ENCODE measurements at regions not wholly inside any gene's neighbourhood (a gene's known extent, or its start where the extent isn't known, plus 50 kb on each side); places are given as distances from the start of the nearest gene placed in this dataset.
"Not testable (repeated sequence)": the region's sequence is repeated elsewhere in the genome, so short reads cannot be mapped to it uniquely, and the experiment has no call there.

- DNase-seq (ENCODE audit: low read depth in 2 of 2, low spot score in 1 of 2): no peak
Observed at GRCh38 chr5:56430422-56430821, 197.3 kb upstream of the ANKRD55 start.

GRCh38 chr5:56429110-56429561, 196.0 kb upstream of the ANKRD55 start:
- DNase-seq (ENCODE audit: low read depth in 2 of 2, low spot score in 1 of 2): no peak

- DNase-seq (ENCODE audit: low read depth in 2 of 2, low spot score in 1 of 2): no peak
Observed at GRCh38 chr5:56426693-56427092, 193.6 kb upstream of the ANKRD55 start.

DNA sequence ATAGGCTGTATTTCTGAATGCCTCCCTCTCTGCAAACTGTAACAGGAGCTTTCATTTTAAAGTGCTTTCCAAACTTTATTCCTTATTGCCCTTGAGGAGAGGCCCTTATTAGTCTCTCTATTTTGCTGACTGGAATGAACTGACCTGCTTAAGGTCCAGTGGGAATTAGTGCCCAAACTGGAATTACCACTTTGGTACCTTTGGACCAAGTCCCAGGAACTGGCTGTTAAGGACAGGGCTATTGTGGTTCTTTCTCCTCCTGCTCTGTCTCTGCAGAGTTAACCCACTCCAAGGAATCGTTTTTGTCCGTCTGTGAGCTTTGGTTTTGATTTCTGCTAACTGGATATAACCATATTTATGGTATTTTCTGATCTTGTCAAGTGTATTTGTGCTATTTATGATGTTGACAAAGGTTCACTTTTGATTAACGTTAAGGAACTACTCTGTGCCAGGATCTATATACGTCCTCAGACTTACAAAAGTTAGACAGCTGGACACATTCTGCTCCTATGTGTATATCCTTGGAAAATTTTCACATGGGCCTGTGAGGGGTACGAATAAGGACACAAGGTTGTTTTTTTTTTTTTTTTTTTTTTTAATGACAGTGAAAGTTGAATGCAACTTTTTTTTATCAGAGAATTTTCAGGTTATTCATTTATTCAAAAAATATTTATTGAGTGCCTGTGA, 189.1 kb upstream of the ANKRD55 start:
- no peak for DNase-seq (ENCODE audit: low read depth in 2 of 2, low spot score in 1 of 2)

- no peak for DNase-seq (ENCODE audit: low read depth in 2 of 2, low spot score in 1 of 2)
Observed at GRCh38 chr5:56421246-56422075, 188.3 kb upstream of the ANKRD55 start.

- DNase-seq (ENCODE audit: low read depth in 2 of 2, low spot score in 1 of 2): no peak
Observed at GRCh38 chr5:56420323-56420722, 187.2 kb upstream of the ANKRD55 start.

GRCh38 chr5:56419667-56420066, 186.5 kb upstream of the ANKRD55 start:
- no peak for DNase-seq (ENCODE audit: low read depth in 2 of 2, low spot score in 1 of 2)

DNA sequence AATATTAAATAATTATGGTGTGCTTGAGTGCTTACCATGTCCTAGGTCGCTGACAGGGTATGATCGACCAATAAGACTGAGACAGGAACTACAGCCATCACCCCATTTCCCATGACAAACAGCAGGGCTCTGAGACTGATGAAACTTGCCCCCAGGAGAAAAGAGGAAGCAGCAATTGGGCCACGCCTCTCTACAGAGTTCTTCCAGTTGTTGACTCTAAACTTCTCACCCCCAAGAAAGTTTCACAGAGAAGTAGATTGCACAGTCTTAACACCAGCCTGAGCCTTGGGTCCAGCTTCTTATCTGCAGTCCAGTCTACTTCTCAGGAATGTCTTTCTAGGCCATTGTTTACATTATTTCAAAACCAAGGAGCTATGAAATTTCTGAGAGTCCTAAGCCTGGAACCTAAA, 182.2 kb upstream of the ANKRD55 start:
- no peak for DNase-seq (ENCODE audit: low read depth in 2 of 2, low spot score in 1 of 2)

GRCh38 chr5:56414066-56414465, 180.9 kb upstream of the ANKRD55 start:
- no peak for DNase-seq (ENCODE audit: low read depth in 2 of 2, low spot score in 1 of 2)

DNA sequence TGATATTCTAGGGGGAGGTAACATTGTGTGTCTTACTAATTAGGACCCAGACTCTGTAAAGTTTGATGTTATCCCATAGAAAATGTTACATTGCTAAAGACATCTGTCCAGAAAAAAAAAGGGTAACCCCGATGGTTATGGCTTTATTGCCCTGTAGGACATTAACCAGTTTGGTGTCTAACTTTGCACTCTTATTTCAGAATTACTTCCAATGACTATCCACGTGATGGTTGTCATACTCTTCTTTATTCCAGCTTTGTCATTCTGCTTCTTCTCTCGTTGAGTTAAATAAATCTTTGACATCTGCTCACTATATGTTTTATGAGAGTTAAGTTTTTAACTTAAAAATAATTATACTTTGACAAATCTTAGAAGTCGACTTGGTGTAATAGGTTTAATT, 180.4 kb upstream of the ANKRD55 start:
- no peak for DNase-seq (ENCODE audit: low read depth in 2 of 2, low spot score in 1 of 2)

- DNase-seq (ENCODE audit: low read depth in 2 of 2, low spot score in 1 of 2): no peak
Observed at GRCh38 chr5:56412601-56413379, 179.7 kb upstream of the ANKRD55 start.

GRCh38 chr5:56410696-56411095, 177.6 kb upstream of the ANKRD55 start:
- no peak for DNase-seq (ENCODE audit: low read depth in 2 of 2, low spot score in 1 of 2)

DNA sequence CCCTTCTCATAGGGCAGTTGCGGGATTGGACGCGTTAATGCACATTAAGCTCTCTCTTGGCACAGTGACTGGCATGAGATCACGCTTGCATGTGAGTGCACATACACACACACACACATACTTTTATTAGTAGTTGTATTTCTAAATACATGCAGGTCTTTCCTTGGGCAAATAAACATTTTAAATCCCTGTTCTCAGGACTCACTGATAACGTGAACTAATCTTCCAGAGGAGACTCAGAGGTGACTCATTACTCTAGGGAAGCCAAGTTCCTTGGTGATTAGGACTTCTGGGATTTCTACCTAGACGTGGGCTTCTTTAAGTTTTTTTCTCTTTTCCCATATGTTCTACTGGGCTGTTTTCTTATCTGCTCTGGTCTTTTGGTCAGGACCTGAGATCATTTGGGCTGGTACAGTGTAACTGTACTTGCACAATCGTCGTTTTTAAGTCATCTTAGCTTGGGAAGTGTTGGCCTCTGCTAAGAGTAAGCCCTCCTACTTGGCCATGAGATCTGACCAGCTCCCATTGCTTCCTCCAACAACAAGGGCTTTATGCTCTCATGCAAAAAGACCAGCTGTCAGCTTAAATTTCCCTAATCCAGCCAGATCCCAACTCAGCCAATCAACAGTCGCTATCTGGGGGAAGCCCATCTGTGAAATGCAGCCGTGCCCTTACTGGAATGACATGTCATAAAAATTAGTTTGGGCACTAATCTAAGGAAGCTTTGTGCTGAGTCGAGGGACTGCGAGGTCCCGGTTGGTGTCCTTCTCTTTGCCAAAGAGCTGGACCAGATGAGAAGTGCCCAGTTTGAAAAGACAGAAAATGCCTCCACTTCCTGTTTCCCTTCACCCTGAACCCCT, 176.4 kb upstream of the ANKRD55 start:
- DNase-seq (ENCODE audit: low read depth in 2 of 2, low spot score in 1 of 2): no peak

GRCh38 chr5:56406838-56407237, 173.7 kb upstream of the ANKRD55 start:
- no peak for DNase-seq (ENCODE audit: low read depth in 2 of 2, low spot score in 1 of 2)

DNA sequence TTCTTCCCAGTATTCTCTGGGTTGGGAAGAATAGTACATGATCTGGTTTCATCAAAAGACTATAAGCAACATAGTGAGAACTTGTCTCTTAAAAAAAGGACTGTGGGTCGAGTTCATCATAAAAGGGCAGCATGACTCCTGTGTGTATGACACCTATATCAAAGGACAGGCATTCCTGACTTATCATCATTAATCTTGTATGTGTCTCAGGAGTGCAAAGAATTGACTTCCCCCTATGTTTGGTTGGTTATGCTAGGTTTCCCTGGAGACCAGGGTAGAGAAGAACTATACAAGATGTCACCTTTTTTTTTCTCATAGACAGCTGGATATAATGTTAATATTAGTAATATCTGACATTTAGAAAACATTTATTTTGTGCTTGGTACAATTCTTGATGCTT, 173.1 kb upstream of the ANKRD55 start:
- no peak for DNase-seq (ENCODE audit: low read depth in 2 of 2, low spot score in 1 of 2)

- no peak for DNase-seq (ENCODE audit: low read depth in 2 of 2, low spot score in 1 of 2)
Observed at GRCh38 chr5:56405116-56405908, 172.2 kb upstream of the ANKRD55 start.

GRCh38 chr5:56402266-56403220, 169.4 kb upstream of the ANKRD55 start:
- DNase-seq (ENCODE audit: low read depth in 2 of 2, low spot score in 1 of 2): no peak

- not testable (repeated sequence) for DNase-seq (ENCODE audit: low read depth in 2 of 2, low spot score in 1 of 2)
Observed at GRCh38 chr5:56397796-56398195, 164.7 kb upstream of the ANKRD55 start.

- DNase-seq (ENCODE audit: low read depth in 2 of 2, low spot score in 1 of 2): no peak
Observed at GRCh38 chr5:56396634-56397033, 163.5 kb upstream of the ANKRD55 start.

Data from stimulated activated CD8-positive, alpha-beta memory T cell treated with anti-CD3 and anti-CD28 coated beads, Interleukin-4, amount 100 ng/mL, for 1 hour (primary cell).